ENCODE measurements at regions not wholly inside any gene's neighbourhood (a gene's known extent, or its start where the extent isn't known, plus 50 kb on each side); places are given as distances from the start of the nearest gene placed in this dataset.

GRCh38 chr1:193680247-193680923, 494.0 kb upstream of the B3GALT2 start:
- Histone ChIP-seq H3K79me2 (ENCODE audit: low read depth) (no peaks in the 10 kb centered on the region), H3K4me2 (no peak overlapping the region), H3K4me1 (replicated peaks; ENCODE audit: insufficient read depth) (no peaks in the 10 kb centered on the region), H3K27me3 (ENCODE audit: insufficient read depth, low read depth) (no peaks in the 10 kb centered on the region), H3K9me3 (ENCODE audit: insufficient read depth, low read depth) (no peaks in the 10 kb centered on the region), H2AFZ (no peak overlapping the region), H3K4me3 (no peak overlapping the region), H3K27ac (no peak overlapping the region), H3F3A (ENCODE audit: insufficient read depth, low read depth) (no peaks in the 10 kb centered on the region), H3K9me2 (ENCODE audit: insufficient read depth) (no peaks in the 10 kb centered on the region), H3K36me3 (ENCODE audit: low read depth) (no peaks in the 10 kb centered on the region), H4K20me1 (ENCODE audit: insufficient read depth) (no peaks in the 10 kb centered on the region)
- intact Hi-C loops (cut with micrococcal nuclease; ENCODE audit: unreplicated experiment): no loop called here
- no peak for DNase-seq
- POLR2A ChIA-PET (ENCODE audit: unreplicated experiment): no interaction called here
- CTCF ChIA-PET: no interaction called here
- TF ChIP-seq EZH2 (IDR thresholded peaks at IDR 0.05; ENCODE audit: low read depth): no peak
- TF ChIP-seq, protein P1, sequence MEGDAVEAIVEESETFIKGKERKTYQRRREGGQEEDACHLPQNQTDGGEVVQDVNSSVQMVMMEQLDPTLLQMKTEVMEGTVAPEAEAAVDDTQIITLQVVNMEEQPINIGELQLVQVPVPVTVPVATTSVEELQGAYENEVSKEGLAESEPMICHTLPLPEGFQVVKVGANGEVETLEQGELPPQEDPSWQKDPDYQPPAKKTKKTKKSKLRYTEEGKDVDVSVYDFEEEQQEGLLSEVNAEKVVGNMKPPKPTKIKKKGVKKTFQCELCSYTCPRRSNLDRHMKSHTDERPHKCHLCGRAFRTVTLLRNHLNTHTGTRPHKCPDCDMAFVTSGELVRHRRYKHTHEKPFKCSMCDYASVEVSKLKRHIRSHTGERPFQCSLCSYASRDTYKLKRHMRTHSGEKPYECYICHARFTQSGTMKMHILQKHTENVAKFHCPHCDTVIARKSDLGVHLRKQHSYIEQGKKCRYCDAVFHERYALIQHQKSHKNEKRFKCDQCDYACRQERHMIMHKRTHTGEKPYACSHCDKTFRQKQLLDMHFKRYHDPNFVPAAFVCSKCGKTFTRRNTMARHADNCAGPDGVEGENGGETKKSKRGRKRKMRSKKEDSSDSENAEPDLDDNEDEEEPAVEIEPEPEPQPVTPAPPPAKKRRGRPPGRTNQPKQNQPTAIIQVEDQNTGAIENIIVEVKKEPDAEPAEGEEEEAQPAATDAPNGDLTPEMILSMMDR (conservative IDR thresholded peaks at IDR 0.05): no peak
- BruUV-seq (replicated peaks): no TSS peak

GRCh38 chr1:193677874-193678273, 491.5 kb upstream of the B3GALT2 start:
- ChIA-PET POLR2A (ENCODE audit: unreplicated experiment) (no interaction called here), CTCF (no interaction called here)
- Histone ChIP-seq H2AFZ (no peak overlapping the region), H3K4me1 (replicated peaks; ENCODE audit: insufficient read depth) (no peaks in the 10 kb centered on the region), H3F3A (ENCODE audit: insufficient read depth, low read depth) (no peaks in the 10 kb centered on the region), H3K27me3 (ENCODE audit: insufficient read depth, low read depth) (no peaks in the 10 kb centered on the region), H4K20me1 (ENCODE audit: insufficient read depth) (no peaks in the 10 kb centered on the region), H3K9me3 (ENCODE audit: insufficient read depth, low read depth) (no peaks in the 10 kb centered on the region), H3K27ac (no peak overlapping the region), H3K36me3 (ENCODE audit: low read depth) (no peaks in the 10 kb centered on the region), H3K4me2 (no peak overlapping the region), H3K4me3 (no peak overlapping the region), H3K79me2 (ENCODE audit: low read depth) (no peaks in the 10 kb centered on the region), H3K9me2 (ENCODE audit: insufficient read depth) (no peaks in the 10 kb centered on the region)
- no peak for DNase-seq
- TF ChIP-seq, protein P1 (conservative IDR thresholded peaks at IDR 0.05): no peak
- TF ChIP-seq EZH2 (IDR thresholded peaks at IDR 0.05; ENCODE audit: low read depth): no peak
- BruUV-seq (replicated peaks): no TSS peak
- intact Hi-C loops (cut with micrococcal nuclease; ENCODE audit: unreplicated experiment): no loop called here

- BruUV-seq (replicated peaks): no TSS peak
- CTCF ChIA-PET: no interaction called here
These were observed 490.7 kb upstream of the B3GALT2 start for GRCh38 chr1:193676996-193677549.

More at GRCh38 chr1:193676996-193677549, 490.7 kb upstream of the B3GALT2 start:
- intact Hi-C loops (cut with micrococcal nuclease; ENCODE audit: unreplicated experiment): no loop called here
- no peak overlapping the region for H3K4me3 ChIP-seq
- no peaks in the 10 kb centered on the region for H3F3A ChIP-seq (ENCODE audit: insufficient read depth, low read depth)
- H3K9me2 ChIP-seq (ENCODE audit: insufficient read depth): no peaks in the 10 kb centered on the region
- H2AFZ ChIP-seq: no peak overlapping the region
- POLR2A ChIA-PET (ENCODE audit: unreplicated experiment): no interaction called here
- no peak overlapping the region for H3K27ac ChIP-seq
- H3K79me2 ChIP-seq (ENCODE audit: low read depth): no peaks in the 10 kb centered on the region
- H3K27me3 ChIP-seq (ENCODE audit: insufficient read depth, low read depth): no peaks in the 10 kb centered on the region
- no peaks in the 10 kb centered on the region for H3K9me3 ChIP-seq (ENCODE audit: insufficient read depth, low read depth)
- no peaks in the 10 kb centered on the region for H3K36me3 ChIP-seq (ENCODE audit: low read depth)
- DNase-seq: no peak
- H3K4me2 ChIP-seq: no peak overlapping the region
- no peaks in the 10 kb centered on the region for H3K4me1 ChIP-seq (replicated peaks; ENCODE audit: insufficient read depth)
- TF ChIP-seq, protein P1 (conservative IDR thresholded peaks at IDR 0.05): no peak
- no peak for TF ChIP-seq EZH2 (IDR thresholded peaks at IDR 0.05; ENCODE audit: low read depth)
- H4K20me1 ChIP-seq (ENCODE audit: insufficient read depth): no peaks in the 10 kb centered on the region

Data from PC-9 (cell line).